Esophagus muscularis mucosa (tissue), 3 donors: ENCODE measurements at regions not wholly inside any gene's neighbourhood (a gene's known extent, or its start where the extent isn't known, plus 50 kb on each side); places are given as distances from the start of the nearest gene placed in this dataset.

Source experiments
- POLR2A ChIP-seq: fragments of 450-650 bp; IDR thresholded peaks from one replicate; pipeline ENCODE4 v1.6.1; 2017; ENCODE audit warnings: antibody characterized with exemption, moderate library complexity, mild to moderate bottlenecking, low read depth
- POLR2AphosphoS5 ChIP-seq, 2 donors: sonication (generic); formaldehyde crosslinking; IDR thresholded peaks; one replicate each; pipeline ENCODE4 v1.6.1; 2017; ENCODE audit warnings: antibody characterized with exemption in 2 of 2
- TF ChIP-seq, protein P1 (sequence below), 3 experiments: fragments of 200-600 bp in 2 of 3; fragments of 450-650 bp in 1 of 3; sonication (generic) in 2 of 3; IDR thresholded peaks; one replicate each; pipeline ENCODE4 v1.5.1; 2017 to 2019; ENCODE audit warnings: antibody characterized with exemption in 3 of 3, mild to moderate bottlenecking in 2 of 3, moderate library complexity in 1 of 3

DNA sequence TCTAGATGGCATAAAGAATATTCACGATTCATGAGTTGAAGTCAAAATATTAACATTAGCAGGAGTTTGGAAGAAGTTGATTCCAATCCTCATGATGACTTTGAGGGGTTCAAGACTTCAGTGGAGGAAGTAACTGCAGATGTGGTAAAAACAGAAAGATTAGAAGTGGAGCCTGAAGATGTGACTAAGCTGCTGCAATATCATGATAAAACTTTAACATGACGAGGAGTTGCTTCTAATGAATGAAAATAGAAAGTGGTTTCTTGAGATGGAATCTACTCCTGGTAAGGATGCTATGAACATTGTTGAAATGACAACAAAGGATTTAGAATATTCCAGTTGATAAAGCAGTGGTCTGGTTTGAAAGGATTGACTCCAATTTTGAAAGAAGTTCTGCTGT is 70.1 kb upstream of the TMLHE start:
- TF ChIP-seq, protein P1, sequence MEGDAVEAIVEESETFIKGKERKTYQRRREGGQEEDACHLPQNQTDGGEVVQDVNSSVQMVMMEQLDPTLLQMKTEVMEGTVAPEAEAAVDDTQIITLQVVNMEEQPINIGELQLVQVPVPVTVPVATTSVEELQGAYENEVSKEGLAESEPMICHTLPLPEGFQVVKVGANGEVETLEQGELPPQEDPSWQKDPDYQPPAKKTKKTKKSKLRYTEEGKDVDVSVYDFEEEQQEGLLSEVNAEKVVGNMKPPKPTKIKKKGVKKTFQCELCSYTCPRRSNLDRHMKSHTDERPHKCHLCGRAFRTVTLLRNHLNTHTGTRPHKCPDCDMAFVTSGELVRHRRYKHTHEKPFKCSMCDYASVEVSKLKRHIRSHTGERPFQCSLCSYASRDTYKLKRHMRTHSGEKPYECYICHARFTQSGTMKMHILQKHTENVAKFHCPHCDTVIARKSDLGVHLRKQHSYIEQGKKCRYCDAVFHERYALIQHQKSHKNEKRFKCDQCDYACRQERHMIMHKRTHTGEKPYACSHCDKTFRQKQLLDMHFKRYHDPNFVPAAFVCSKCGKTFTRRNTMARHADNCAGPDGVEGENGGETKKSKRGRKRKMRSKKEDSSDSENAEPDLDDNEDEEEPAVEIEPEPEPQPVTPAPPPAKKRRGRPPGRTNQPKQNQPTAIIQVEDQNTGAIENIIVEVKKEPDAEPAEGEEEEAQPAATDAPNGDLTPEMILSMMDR (IDR thresholded peaks at IDR 0.05), result no peak
- no peak for TF ChIP-seq POLR2AphosphoS5 (IDR thresholded peaks at IDR 0.05)
- no peak for TF ChIP-seq POLR2A
